GM13977 (cell line): ENCODE measurements at regions not wholly inside any gene's neighbourhood (a gene's known extent, or its start where the extent isn't known, plus 50 kb on each side); places are given as distances from the start of the nearest gene placed in this dataset.

Experiments used
- DNase-seq: peaks from one replicate; pipeline ENCODE4 v3.0.0; 2012; ENCODE audit warnings: low spot score
- CTCF ChIP-seq: IDR thresholded peaks from 2 replicates; pipeline ENCODE4 v1.5.1; 2012; ENCODE audit warnings: mild to moderate bottlenecking, control low read depth; ENCODE audit not compliant: insufficient read depth; ENCODE audit errors: extremely low read depth, missing control alignments
- in situ Hi-C: fragments of 300-500 bp; cut with MboI; formaldehyde crosslinking; loops from one replicate; pipeline ENCODE4 v1.12.0; 2022; ENCODE audit warnings: low sequenced_read_pairs, low pct_unique_long_range_greater_than_20kb, mixed read lengths, inconsistent platforms; ENCODE audit not compliant: unreplicated experiment

- DNase-seq: no peak
- in situ Hi-C loops: no loop called here
These were observed 376.1 kb upstream of the RBFOX1 start for GRCh38 chr16:6956511-6956910.

GRCh38 chr16:6955303-6955702 lies 377.3 kb upstream of the RBFOX1 start:
- in situ Hi-C loops: no loop called here
- DNase-seq: no peak
- no peak for TF ChIP-seq CTCF

More at GRCh38 chr16:6956511-6956910, 376.1 kb upstream of the RBFOX1 start:
- no peak for TF ChIP-seq CTCF

GRCh38 chr16:6949240-6949639 lies 383.4 kb upstream of the RBFOX1 start:
- in situ Hi-C loops: no loop called here

GRCh38 chr16:6947291-6947690 lies 385.4 kb upstream of the RBFOX1 start:
- in situ Hi-C loops: no loop called here
- no peak for TF ChIP-seq CTCF
- no peak for DNase-seq

More at GRCh38 chr16:6949240-6949639, 383.4 kb upstream of the RBFOX1 start:
- TF ChIP-seq CTCF: no peak
- DNase-seq: no peak

- DNase-seq: no peak
- in situ Hi-C loops: no loop called here
- TF ChIP-seq CTCF: no peak
These were observed 385.8 kb upstream of the RBFOX1 start for GRCh38 chr16:6946802-6947201.

GRCh38 chr16:6946106-6946505 lies 386.5 kb upstream of the RBFOX1 start:
- TF ChIP-seq CTCF: no peak
- in situ Hi-C loops: no loop called here
- no peak for DNase-seq

- no peak for DNase-seq
- no peak for TF ChIP-seq CTCF
- in situ Hi-C loops: no loop called here
These were observed 391.7 kb upstream of the RBFOX1 start for GRCh38 chr16:6940968-6941367.
